Fibroblast of upper back skin (primary cell): ENCODE measurements at regions not wholly inside any gene's neighbourhood (a gene's known extent, or its start where the extent isn't known, plus 50 kb on each side); places are given as distances from the start of the nearest gene placed in this dataset.
"Not testable (repeated sequence)": the region's sequence is repeated elsewhere in the genome, so short reads cannot be mapped to it uniquely, and the experiment has no call there.

Source experiments
- DNase-seq: peaks from one replicate; pipeline ENCODE4 v3.0.0-alpha.2; 2013

GRCh38 chr2:126269911-126270310, 386.0 kb upstream of the GYPC start:
- no peak for DNase-seq

- DNase-seq: no peak
Observed at GRCh38 chr2:126270587-126270986, 385.4 kb upstream of the GYPC start.

GRCh38 chr2:126272401-126272800, 383.6 kb upstream of the GYPC start:
- no peak for DNase-seq

- DNase-seq: no peak
Observed at GRCh38 chr2:126275098-126275497, 380.9 kb upstream of the GYPC start.

GRCh38 chr2:126276268-126276667, 379.7 kb upstream of the GYPC start:
- not testable (repeated sequence) for DNase-seq

GRCh38 chr2:126288362-126288761, 367.6 kb upstream of the GYPC start:
- DNase-seq: no peak

- DNase-seq: not testable (repeated sequence)
Observed at GRCh38 chr2:126293962-126294361, 362.0 kb upstream of the GYPC start.

- no peak for DNase-seq
Observed at GRCh38 chr2:126299469-126299976, 356.4 kb upstream of the GYPC start.

- peak; percentile 32 for DNase-seq
Observed at GRCh38 chr2:126300348-126300747, 355.6 kb upstream of the GYPC start.

GRCh38 chr2:126302043-126302442, 353.9 kb upstream of the GYPC start:
- DNase-seq: no peak

- no peak for DNase-seq
Observed at GRCh38 chr2:126303113-126303512, 352.8 kb upstream of the GYPC start.

GRCh38 chr2:126304154-126304553, 351.8 kb upstream of the GYPC start:
- no peak for DNase-seq

GRCh38 chr2:126306539-126306938, 349.4 kb upstream of the GYPC start:
- no peak for DNase-seq

- DNase-seq: no peak
Observed at GRCh38 chr2:126307740-126308139, 348.2 kb upstream of the GYPC start.

- no peak for DNase-seq
Observed at GRCh38 chr2:126309185-126309584, 346.8 kb upstream of the GYPC start.

GRCh38 chr2:126312579-126312978, 343.4 kb upstream of the GYPC start:
- DNase-seq: no peak

GRCh38 chr2:126315828-126316227, 340.1 kb upstream of the GYPC start:
- peak; percentile 44 for DNase-seq

- peak; percentile 39 for DNase-seq
Observed at GRCh38 chr2:126317790-126318431, 338.0 kb upstream of the GYPC start.

GRCh38 chr2:126322342-126322741, 333.6 kb upstream of the GYPC start:
- DNase-seq: no peak

- DNase-seq: no peak
Observed at GRCh38 chr2:126325202-126325601, 330.8 kb upstream of the GYPC start.

GRCh38 chr2:126329173-126329572, 326.8 kb upstream of the GYPC start:
- DNase-seq: no peak

- DNase-seq: no peak
Observed at GRCh38 chr2:126342457-126342856, 313.5 kb upstream of the GYPC start.

GRCh38 chr2:126343136-126343535, 312.8 kb upstream of the GYPC start:
- DNase-seq: no peak

GRCh38 chr2:126344493-126344892, 311.5 kb upstream of the GYPC start:
- DNase-seq: no peak

GRCh38 chr2:126345691-126346090, 310.3 kb upstream of the GYPC start:
- DNase-seq: no peak
